ENCODE measurements at regions not wholly inside any gene's neighbourhood (a gene's known extent, or its start where the extent isn't known, plus 50 kb on each side); places are given as distances from the start of the nearest gene placed in this dataset.

DNA sequence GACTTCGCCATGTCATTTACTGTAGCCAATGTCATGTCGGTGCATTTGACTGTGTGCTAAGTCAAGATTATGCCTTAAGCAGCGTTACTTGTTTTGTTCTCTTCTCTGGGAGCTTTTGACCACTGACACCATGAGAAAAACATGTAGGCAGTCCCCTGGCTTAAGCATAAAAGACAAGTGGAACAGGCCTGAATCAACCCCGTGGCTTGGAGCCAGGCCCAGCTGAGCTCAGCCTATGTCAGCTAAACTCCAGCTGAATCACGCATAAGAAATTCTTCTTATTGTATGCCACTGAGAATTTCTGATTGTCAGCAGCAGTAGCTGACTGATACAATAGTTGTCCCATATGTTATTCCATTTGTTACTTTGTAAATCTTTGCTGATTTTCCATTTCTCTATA, 261.9 kb downstream of the CBLL2 start:
- no peak for ATAC-seq
- no peaks in the 10 kb centered on the region for H3K27me3 Mint-ChIP-seq
- H3K4me1 Mint-ChIP-seq (ENCODE audit: low read depth), result no peaks in the 10 kb centered on the region
- POLR2A ChIA-PET, result no interaction called here
- no peaks in the 10 kb centered on the region for H3K9me3 Mint-ChIP-seq
- H3K36me3 Mint-ChIP-seq (ENCODE audit: low read depth), result no peaks in the 10 kb centered on the region
- TF ChIP-seq CTCF (IDR thresholded peaks at IDR 0.05), result no peak
- no peak overlapping the region for H3K27ac Mint-ChIP-seq
- CTCF ChIA-PET, result no interaction called here
- no peak overlapping the region for H3K4me3 Mint-ChIP-seq
- intact Hi-C loops (cut with micrococcal nuclease), result no loop called here
- DNase-seq, result no peak

GRCh38 chrX:22536746-22537304, 264.1 kb downstream of the CBLL2 start:
- H3K27me3 Mint-ChIP-seq, result no peaks in the 10 kb centered on the region
- H3K36me3 Mint-ChIP-seq (ENCODE audit: low read depth), result no peaks in the 10 kb centered on the region
- no peaks in the 10 kb centered on the region for H3K4me1 Mint-ChIP-seq (ENCODE audit: low read depth)
- no peaks in the 10 kb centered on the region for H3K9me3 Mint-ChIP-seq
- intact Hi-C loops (cut with micrococcal nuclease), result no loop called here
- POLR2A ChIA-PET, result no interaction called here
- ATAC-seq (no peak), DNase-seq (no peak)
- no peak overlapping the region for H3K27ac Mint-ChIP-seq
- TF ChIP-seq CTCF (IDR thresholded peaks at IDR 0.05), result no peak
- H3K4me3 Mint-ChIP-seq, result no peak overlapping the region
- CTCF ChIA-PET, result no interaction called here

DNA sequence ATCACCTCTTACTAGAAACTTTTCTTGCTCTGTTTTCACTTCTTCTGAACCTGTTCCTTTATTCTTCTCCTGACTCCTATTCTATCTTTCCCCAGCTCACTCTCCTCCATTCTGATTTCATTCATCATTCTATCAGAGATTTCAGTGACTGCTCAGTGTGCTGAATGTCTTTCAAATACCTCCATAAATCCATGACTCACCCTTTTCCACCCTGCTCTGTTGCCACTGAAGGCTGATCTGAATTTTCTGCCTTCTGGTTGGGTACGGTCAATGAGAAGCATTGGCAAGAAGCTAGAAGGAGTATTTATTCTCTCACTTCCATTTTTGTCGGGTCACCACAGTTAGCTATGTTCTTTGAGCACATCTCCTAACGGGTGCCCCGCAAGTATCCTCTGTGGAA, 265.9 kb downstream of the CBLL2 start:
- no peak overlapping the region for H3K27ac Mint-ChIP-seq
- ATAC-seq (no peak), DNase-seq (no peak)
- no peaks in the 10 kb centered on the region for H3K27me3 Mint-ChIP-seq
- no peaks in the 10 kb centered on the region for H3K4me1 Mint-ChIP-seq (ENCODE audit: low read depth)
- H3K9me3 Mint-ChIP-seq, result no peaks in the 10 kb centered on the region
- ChIA-PET POLR2A (no interaction called here), CTCF (no interaction called here)
- H3K36me3 Mint-ChIP-seq (ENCODE audit: low read depth), result no peaks in the 10 kb centered on the region
- no peak for TF ChIP-seq CTCF (IDR thresholded peaks at IDR 0.05)
- no peak overlapping the region for H3K4me3 Mint-ChIP-seq
- intact Hi-C loops (cut with micrococcal nuclease), result no loop called here

DNA sequence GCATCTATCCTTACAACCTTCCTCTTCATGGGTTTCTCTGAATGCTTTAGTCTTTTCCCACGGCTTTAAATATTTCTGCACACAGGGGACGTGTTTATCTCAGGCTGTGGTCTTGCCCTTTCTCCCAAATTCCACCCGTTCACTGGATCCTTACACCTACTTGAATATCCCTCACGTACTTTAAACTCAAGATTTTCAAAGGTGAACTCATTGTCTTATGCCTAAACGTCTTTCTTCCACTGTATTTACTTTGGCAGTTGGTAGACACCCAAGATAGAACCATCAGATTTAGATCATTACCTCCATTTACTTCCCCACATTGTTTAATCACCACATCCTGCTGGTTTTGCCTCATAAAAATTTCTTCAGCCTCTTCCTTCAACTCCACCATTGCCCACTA, 269.2 kb downstream of the CBLL2 start:
- Mint-ChIP-seq H3K9me3 (no peaks in the 10 kb centered on the region), H3K27ac (no peak overlapping the region), H3K4me3 (no peak overlapping the region), H3K4me1 (ENCODE audit: low read depth) (no peaks in the 10 kb centered on the region), H3K27me3 (no peaks in the 10 kb centered on the region), H3K36me3 (ENCODE audit: low read depth) (no peaks in the 10 kb centered on the region)
- TF ChIP-seq CTCF (IDR thresholded peaks at IDR 0.05), result no peak
- DNase-seq (no peak), ATAC-seq (no peak)
- CTCF ChIA-PET, result no interaction called here
- intact Hi-C loops (cut with micrococcal nuclease), result no loop called here
- POLR2A ChIA-PET, result no interaction called here

DNA sequence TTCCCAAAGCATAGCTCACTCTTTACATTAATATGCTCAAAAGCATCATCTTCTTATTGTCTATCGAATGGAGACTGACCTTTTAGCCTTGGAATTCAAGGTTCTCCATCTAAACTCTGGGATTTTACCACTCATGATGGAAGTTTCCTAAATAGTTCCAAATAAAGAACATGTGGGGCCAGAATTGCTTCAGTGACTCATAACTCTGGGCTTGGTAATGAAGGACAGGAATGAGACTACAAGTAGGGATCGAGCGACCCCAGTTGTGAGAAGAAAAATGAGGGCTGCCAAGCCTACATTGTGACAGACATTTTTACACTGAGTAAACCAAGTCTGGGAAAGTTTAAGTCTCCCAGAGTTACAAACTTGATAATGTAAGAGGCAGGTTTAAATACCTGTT, 269.9 kb downstream of the CBLL2 start:
- ChIA-PET CTCF (no interaction called here), POLR2A (no interaction called here)
- Mint-ChIP-seq H3K36me3 (ENCODE audit: low read depth) (no peaks in the 10 kb centered on the region), H3K4me1 (ENCODE audit: low read depth) (no peaks in the 10 kb centered on the region), H3K9me3 (no peaks in the 10 kb centered on the region), H3K4me3 (no peak overlapping the region), H3K27me3 (no peaks in the 10 kb centered on the region), H3K27ac (no peak overlapping the region)
- DNase-seq, result no peak
- TF ChIP-seq CTCF (IDR thresholded peaks at IDR 0.05), result no peak
- ATAC-seq, result no peak
- intact Hi-C loops (cut with micrococcal nuclease), result no loop called here
